NB4 (cell line): ENCODE measurements at regions not wholly inside any gene's neighbourhood (a gene's known extent, or its start where the extent isn't known, plus 50 kb on each side); places are given as distances from the start of the nearest gene placed in this dataset.

ENCODE experiments used
- TF ChIP-seq, protein P1 (sequence below): IDR thresholded peaks from one replicate; pipeline ENCODE4 v1.5.1; 2012; ENCODE audit warnings: low read depth, low read length
- TF ChIP-seq, protein P2 (sequence below): IDR thresholded peaks from 2 replicates; pipeline ENCODE4 v1.6.1; 2011; ENCODE audit warnings: low read depth, low read length

DNA sequence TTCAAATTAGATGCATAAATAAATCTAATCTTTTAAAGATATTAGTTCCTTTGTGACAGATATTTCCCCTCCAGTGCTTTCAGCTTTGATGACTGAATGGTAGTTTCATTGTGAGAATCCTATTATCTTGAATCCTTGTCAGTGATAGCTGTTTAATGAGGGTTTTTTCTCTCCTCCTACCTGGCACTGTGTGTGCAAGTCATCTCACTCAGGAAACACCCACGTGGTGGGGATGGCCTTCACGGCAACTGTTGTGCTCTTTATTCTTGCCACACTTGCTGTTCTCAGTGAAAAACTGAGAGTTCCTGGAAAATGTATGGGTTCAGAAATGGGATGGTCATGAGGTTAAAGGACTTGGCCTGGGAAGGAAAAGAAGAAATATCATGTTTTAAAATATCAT lies 129.9 kb downstream of the SPRY1 start:
- TF ChIP-seq, protein P1, sequence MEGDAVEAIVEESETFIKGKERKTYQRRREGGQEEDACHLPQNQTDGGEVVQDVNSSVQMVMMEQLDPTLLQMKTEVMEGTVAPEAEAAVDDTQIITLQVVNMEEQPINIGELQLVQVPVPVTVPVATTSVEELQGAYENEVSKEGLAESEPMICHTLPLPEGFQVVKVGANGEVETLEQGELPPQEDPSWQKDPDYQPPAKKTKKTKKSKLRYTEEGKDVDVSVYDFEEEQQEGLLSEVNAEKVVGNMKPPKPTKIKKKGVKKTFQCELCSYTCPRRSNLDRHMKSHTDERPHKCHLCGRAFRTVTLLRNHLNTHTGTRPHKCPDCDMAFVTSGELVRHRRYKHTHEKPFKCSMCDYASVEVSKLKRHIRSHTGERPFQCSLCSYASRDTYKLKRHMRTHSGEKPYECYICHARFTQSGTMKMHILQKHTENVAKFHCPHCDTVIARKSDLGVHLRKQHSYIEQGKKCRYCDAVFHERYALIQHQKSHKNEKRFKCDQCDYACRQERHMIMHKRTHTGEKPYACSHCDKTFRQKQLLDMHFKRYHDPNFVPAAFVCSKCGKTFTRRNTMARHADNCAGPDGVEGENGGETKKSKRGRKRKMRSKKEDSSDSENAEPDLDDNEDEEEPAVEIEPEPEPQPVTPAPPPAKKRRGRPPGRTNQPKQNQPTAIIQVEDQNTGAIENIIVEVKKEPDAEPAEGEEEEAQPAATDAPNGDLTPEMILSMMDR: no peak
- TF ChIP-seq, protein P2, sequence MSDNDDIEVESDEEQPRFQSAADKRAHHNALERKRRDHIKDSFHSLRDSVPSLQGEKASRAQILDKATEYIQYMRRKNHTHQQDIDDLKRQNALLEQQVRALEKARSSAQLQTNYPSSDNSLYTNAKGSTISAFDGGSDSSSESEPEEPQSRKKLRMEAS: no peak
